Epithelial cell of esophagus (primary cell): ENCODE measurements at regions not wholly inside any gene's neighbourhood (a gene's known extent, or its start where the extent isn't known, plus 50 kb on each side); places are given as distances from the start of the nearest gene placed in this dataset.
"Not testable (repeated sequence)": the region's sequence is repeated elsewhere in the genome, so short reads cannot be mapped to it uniquely, and the experiment has no call there.

ENCODE experiments used
- DNase-seq: peaks from one replicate; pipeline ENCODE4 v3.0.0; 2010; ENCODE audit warnings: low read depth
- H3K4me3 ChIP-seq: 2 replicates; pipeline ENCODE4 v1.5.1; 2011; ENCODE audit warnings: mild to moderate bottlenecking, low read length, control low read depth
- CTCF ChIP-seq: IDR thresholded peaks from 2 replicates; pipeline ENCODE4 v1.5.1; 2011; ENCODE audit warnings: low read depth, mild to moderate bottlenecking, low read length, control low read depth, inconsistent platforms; ENCODE audit not compliant: insufficient read depth; ENCODE audit errors: missing control alignments

DNA sequence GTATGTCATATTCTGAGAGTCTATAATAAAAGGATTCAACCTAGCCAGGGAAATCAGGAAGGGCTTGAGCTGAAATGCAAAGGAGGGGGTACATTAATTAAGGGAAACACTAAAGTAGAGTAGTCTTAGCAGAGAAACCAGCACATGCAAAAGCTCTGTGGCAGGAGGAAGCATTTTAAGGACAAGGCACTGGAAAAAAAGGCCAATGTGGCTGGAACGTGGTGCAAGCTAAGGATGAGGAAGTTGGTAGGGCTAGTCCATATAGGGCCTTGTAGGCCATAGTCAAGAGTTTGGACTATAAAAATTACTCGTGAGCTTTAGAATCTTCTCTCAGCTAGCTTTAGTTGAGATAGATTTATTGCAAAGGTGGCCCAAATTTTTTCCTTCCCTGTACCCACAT is 75.2 kb upstream of the TOP1 start:
- no peak for TF ChIP-seq CTCF
- no peak for DNase-seq
- no peak overlapping the region for H3K4me3 ChIP-seq

DNA sequence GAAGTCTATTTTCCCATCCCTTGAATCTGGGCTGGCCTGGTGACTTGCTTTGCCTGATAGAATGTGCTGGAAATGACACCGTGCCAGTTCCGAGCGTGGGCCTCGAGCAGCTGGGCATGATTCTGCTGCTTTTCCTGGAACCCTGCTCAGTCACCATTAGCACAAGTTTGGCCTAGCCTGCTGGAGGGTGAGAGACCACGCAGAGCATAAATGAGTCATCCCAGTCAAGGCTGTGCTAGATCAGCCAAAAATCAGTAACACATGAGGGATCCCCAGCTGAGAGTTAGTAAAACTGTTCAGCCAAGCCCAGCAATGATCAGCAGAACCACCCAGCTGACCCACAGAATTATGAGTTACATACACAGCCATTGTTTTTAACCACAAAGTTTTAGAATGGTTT is 74.8 kb upstream of the TOP1 start:
- DNase-seq = no peak
- no peak for TF ChIP-seq CTCF
- no peak overlapping the region for H3K4me3 ChIP-seq

- no peak for DNase-seq
- TF ChIP-seq CTCF = no peak
- no peak overlapping the region for H3K4me3 ChIP-seq
Measured at GRCh38 chr20:40954521-40955165, 74.0 kb upstream of the TOP1 start.

DNA sequence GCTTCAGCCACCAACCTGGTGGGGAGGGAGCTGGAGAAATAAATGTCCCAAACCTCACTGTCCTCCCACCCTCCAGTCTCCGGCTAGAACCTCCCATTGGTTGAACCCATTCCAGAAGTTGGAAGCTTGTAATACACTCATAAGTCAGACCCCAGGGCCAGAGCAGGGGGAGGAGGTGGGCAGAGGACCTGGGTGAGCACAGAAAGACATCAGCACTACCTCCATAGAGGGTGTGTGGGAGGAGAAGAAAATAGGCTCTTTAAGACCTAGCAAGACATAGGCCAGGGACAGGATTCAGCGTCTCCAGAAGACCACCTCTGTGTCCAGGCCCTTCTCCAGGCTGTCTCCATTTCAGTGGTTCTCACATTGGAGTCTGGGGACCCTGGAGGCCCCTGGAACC is 73.3 kb upstream of the TOP1 start:
- no peak for DNase-seq
- TF ChIP-seq CTCF = no peak
- no peak overlapping the region for H3K4me3 ChIP-seq

- H3K4me3 ChIP-seq, DNase-seq: not testable (repeated sequence)
Measured at GRCh38 chr20:40955826-40956225, 72.8 kb upstream of the TOP1 start.

DNA sequence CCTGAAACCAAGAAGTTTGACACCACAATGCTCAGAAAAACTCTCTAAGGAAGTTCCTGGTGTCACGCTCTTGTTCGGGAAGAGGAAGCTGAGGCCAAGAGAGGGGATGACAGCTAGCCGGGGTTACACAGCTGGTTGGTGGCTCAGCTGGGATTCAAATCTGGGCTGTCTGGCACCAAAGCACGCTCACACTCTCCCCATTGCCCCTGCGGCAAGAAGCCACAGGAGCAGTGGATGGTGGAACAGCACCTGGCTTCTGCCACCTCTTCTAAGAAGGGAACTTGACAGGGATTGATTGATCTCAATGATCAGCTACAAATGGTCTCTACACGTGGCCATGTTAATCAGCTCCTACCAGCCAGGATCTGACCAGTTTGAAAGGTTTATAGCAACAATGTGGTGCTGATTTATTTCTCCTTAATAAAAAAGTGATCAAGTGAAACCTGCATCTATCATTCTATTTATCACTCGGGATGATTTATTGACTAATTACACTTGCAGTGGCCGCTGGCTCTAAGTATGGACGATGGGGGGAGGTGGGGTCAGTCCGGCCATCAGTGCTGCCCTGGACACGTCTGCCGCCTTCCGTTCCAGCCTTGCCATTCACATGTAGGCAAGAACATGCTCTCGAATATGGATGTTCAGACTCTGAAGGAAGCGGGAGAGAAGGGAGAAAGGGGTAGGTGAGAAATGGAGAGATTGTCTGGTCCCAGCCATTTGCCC is 71.9 kb upstream of the TOP1 start:
- no peak overlapping the region for H3K4me3 ChIP-seq
- no peak for TF ChIP-seq CTCF
- DNase-seq = no peak

DNA sequence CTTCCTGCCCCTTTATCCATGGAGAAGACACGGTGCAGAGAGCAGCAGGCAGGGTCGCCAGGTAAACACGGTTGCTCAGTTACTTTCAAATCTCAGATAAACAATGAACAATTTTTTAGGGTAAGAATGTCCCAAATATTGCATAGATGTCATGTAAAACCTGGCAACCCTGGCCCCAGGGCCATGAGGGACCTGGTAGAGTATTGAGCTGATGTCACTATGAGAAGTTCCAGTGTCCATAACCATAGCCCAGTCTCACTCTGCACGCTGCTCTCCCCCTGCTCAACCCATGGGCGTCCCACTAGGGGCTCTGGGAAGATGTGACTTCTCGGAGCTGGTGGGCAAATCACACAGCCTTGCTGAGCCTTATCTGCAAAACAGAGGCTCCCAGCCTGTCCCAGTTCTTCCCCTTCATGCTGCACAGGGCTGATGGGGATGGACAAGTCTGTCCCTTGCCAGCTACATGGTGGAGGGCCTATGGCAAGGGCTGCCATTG is 71.3 kb upstream of the TOP1 start:
- TF ChIP-seq CTCF = no peak
- no peak for DNase-seq
- no peak overlapping the region for H3K4me3 ChIP-seq
